HG03280 (cell line): ENCODE measurements at regions not wholly inside any gene's neighbourhood (a gene's known extent, or its start where the extent isn't known, plus 50 kb on each side); places are given as distances from the start of the nearest gene placed in this dataset.

ENCODE experiments used
- ATAC-seq: cut with Tn5 transposase; IDR thresholded peaks from one replicate; pipeline ENCODE4 v1.9.1; 2021; ENCODE audit warnings: mild to moderate bottlenecking, moderate library complexity; ENCODE audit not compliant: unreplicated experiment

GRCh38 chr7:84256571-84256971, 62.0 kb upstream of the SEMA3A start:
- ATAC-seq: no peak

GRCh38 chr7:84251277-84251781, 56.7 kb upstream of the SEMA3A start:
- no peak for ATAC-seq

GRCh38 chr7:84250452-84250851, 55.9 kb upstream of the SEMA3A start:
- ATAC-seq: no peak

- no peak for ATAC-seq
Observed at GRCh38 chr7:84249656-84250055, 55.1 kb upstream of the SEMA3A start.

GRCh38 chr7:84248843-84249242, 54.3 kb upstream of the SEMA3A start:
- ATAC-seq: no peak

GRCh38 chr7:84248267-84248666, 53.7 kb upstream of the SEMA3A start:
- ATAC-seq: no peak

GRCh38 chr7:84247591-84247990, 53.0 kb upstream of the SEMA3A start:
- ATAC-seq: no peak

GRCh38 chr7:84245835-84246234, 51.2 kb upstream of the SEMA3A start:
- no peak for ATAC-seq
